COLO829 (cell line): ENCODE measurements at regions not wholly inside any gene's neighbourhood (a gene's known extent, or its start where the extent isn't known, plus 50 kb on each side); places are given as distances from the start of the nearest gene placed in this dataset.

Experiments
- DNase-seq: peaks from one replicate; pipeline ENCODE4 v3.0.0; 2012; ENCODE audit warnings: low spot score

DNA sequence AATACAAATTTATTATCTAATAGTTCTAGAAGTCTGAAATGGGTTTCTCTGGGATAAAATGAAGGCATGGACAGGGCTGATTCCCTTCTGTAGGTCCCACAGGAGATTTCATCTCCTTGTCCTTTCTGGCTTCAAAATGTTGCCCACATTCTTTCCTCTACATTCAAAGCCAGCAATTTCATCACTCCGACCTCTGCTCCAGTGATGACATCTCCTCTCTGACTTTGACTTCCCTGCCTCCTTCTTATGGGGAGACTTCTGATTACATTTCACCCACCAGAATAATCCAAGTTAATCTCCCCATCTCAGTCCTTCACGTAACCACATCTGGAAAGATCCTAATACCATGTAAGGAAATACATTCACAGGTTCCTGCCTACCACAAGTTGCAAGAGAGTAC lies 358.0 kb upstream of the C1orf87 start:
- no peak for DNase-seq

DNA sequence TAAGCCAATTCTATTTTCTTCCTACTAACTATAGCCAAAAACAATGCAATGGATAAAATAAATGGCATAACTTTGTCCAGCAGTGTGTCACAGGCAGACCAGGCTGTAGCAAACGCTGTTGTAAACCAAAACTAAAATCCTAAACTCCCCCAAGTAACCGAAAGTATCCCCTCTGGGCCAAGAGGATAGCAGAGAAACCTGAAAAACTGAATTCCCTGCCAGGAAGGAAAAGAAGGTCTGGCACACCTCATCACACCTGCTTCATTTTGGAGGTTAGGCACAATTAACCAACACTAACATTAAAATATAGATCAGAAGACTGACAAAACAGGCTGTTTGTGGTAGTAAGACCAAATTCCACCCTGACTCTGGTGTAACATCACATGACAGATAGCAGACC lies 356.8 kb upstream of the C1orf87 start:
- no peak for DNase-seq

DNA sequence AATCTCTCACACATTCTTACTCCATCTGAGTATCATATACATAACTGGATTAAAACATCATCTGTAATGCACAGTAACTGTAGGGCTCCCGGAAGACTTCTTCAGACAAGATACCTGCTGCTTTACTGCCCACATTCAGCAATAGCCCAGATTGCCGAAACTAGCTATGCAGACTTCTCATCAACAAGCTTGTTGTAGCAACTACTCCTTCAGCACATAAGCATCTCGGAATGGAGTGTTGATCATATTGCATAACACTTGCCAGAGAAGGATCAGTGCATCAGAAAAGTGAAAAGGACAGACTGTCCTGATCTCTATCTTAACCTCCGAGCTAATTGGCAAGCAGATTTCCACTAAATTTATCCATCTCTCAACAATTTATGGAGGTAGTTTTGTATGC lies 354.6 kb upstream of the C1orf87 start:
- no peak for DNase-seq

DNA sequence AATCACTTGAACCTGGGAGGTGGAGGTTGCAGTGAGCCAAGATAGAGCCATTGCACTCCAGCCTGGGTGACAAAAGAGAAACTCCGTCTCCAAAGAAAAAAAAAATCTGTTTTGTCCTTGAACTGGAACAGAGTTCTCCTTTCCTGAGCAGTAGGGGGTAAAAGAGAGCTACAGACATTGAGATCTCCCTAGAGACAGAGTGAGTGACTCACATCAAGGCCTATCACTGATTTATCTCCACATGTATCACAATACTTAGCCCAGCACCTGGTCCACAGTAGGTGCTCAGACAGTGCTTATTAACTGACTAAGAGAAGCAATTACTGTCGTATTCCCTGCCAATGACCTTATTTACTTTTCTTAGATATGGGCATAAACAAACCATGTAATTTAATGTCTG lies 354.1 kb upstream of the C1orf87 start:
- DNase-seq, result no peak

DNA sequence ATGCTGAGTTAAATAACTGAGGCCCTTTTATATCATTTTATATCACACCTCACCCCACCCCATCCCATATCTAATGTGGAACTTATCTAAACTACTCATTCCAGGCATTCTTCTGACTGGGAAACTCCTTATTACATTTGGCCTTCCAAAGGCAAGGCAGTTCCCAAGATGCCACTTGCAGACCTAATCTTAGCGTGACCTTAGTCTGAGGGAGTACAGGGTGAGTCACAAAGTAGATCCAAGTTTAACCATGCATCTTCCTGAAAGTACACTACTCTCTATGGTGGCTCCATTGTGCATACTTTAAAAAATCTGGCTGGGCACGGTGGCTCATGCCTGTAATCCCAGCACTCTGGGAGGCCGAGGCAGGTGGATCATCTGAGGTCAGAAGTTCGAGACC lies 353.6 kb upstream of the C1orf87 start:
- DNase-seq, result no peak

DNA sequence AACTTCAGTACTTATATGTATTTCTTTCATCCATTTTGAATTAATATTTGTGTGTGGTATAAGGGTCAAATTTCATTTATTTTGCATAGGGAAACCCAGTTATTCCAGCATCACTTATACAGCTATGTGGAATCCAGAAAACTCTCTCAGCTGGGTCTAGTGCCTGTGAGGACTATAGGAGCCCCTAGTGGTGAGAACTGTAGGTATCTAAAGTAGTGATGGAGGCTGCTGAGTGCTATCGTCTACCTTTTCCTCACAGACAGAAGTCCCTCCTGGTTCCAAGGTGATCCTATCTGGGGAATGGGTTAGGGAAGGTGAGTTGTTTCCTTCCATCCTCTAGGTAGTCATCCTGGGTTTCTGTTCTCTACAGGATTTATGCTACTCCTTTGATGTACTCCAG lies 352.0 kb upstream of the C1orf87 start:
- DNase-seq, result peak; percentile 10

DNA sequence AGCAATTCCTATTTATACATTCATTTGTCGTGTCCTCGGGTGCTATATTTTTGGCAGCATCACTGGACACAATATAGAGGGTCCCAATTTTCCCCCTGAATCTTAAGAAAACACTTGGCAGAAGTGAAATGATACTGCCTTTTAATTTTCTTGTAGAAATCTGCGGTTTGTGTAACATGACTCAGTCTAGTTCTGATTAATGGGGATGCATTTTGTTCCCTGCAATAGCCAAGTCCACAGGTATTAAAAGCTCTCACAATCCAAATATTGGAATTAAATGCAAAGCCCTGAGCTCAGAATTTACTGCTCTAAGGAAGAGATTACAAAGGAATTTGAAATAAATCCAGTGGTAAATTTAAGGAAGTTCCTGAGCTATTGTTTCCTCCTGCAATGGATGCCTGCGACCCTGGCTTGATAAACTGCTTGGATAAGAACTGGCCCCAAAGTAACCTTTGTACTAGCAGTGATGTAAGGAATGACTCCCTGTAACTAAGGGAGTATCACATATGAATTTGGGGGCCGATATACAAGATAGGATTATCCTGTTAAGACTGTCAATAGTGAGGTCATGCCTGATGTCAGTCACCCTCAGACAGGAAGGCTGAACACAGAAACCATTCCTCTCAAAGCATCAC lies 349.7 kb upstream of the C1orf87 start:
- no peak for DNase-seq

DNA sequence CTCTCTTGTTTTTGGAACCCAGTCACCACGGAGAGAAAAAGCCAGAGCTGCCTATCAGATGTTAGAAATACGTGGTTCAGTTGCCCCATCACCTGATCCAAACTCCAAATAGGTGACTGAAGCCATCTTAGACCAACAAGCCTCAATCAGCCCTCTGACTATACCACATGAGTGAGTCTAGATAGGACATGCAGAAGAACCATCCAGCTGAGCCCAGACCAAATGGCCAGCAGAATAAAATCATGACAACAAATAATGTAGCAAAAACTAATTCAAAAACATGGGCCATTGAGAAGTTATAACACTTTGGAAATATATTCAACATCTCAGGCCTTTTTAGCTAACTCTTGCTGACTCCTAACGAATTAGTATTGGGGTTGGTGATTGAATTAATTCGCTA lies 348.4 kb upstream of the C1orf87 start:
- no peak for DNase-seq

DNA sequence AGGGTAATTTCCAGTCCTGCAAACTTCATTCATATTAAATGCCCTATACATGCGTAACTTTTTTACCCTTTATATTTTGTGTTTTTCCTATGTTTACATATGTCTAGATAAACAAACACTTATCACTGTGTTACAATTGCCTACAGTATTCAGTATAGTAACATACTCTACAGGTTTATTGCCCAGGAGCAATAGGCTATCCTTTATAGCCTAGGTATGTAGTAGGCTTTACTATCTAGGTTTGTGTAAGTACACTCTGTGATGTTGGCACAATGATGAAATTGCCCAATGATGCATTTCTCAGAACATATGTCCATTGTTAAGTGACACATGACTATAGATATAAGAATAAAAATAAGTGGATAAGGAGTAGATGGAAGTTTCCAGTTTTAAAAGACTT lies 345.5 kb upstream of the C1orf87 start:
- no peak for DNase-seq

DNA sequence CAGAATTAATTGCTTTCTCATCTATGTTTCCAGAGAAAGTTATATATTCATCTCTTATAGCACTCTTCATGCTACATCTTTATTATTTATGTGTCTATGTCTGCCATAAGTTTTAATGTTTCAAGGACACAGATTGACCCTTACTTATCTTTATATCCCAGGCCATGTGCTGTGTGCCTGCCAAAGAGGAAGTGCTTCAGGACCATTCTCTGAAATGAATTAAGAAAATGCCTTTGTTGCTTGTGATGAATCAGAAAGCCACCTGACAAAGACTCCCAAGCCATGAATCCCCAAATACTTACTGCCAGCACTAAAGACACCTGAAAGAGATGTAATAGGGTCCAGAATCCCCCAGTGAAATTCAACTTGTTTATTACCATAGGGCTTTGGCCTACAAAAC lies 342.1 kb upstream of the C1orf87 start:
- no peak for DNase-seq

DNA sequence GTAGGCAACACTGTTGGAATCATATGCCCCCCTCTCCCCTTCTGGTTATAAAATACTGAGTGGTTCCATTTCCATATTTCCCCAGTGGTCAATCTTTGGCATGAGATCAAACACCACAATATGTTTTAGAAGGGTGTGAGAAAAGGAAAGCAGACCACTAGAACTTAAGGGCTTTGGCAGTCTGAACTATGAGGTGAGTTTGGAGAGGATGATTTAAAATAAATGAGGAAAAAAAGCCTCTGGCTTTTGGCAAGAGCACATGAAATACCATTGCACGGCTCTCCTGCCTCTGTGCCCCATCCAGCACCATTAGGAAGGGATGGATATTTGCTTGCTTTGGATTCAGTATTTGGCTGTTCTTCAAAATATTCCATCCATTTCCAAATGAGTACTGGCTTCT lies 339.5 kb upstream of the C1orf87 start:
- DNase-seq, result no peak

DNA sequence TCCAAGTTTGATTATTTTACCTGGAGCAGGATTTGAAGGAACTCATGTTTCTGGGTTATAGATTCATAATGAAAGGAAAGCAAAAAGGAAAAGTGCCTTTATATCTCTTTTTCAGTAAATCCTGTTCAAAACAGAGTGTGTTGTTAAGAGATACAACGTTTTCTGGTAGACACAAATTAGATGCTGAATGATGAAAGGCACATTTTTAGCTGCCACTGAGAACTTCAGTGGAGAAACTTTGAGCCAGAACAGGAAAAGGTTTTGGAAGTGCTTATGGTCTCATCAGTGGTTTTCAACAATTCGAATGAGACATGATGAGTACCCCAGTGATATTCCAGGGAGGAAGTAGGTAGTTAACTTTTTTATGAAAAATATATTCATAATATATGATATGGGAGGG lies 338.0 kb upstream of the C1orf87 start:
- DNase-seq, result no peak

DNA sequence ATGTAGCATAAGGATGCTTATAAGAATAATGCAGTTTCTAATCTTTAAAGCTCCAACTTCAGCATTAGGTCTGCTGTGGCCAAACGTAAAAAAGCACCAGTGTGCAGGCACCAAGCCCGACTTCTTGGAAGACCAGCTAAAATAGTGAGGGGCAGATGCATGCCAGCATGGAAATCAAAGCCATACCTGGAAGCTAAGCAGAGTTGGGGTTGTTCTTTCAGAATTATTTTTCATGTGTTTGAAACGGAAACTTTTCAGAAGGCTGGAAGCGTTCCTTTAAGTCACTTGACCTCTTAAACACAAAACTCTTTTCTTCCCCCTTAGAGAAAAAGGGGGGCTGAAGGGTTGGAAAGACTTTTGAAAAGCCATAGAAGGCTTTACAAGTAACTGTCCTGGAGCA lies 329.2 kb upstream of the C1orf87 start:
- peak; percentile 30 for DNase-seq

DNA sequence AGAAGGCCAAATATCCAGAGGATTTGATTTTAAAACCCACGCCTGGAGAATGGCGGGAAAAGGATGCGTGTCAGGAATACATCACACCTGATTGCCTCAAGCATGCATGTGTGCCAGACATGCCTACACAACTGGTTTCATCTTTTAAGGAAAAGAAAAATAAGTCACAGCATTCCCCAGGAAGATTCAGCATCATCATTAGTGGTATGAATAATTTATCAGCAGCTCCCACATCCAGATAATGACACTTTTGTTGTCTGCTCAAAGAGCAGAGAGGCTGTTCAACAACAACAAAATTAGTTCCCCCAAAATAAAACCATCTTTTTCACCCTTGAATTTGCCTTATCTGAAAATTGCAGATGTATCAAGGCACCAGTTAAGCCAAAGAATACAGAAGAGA lies 328.6 kb upstream of the C1orf87 start:
- peak; percentile 21 for DNase-seq

DNA sequence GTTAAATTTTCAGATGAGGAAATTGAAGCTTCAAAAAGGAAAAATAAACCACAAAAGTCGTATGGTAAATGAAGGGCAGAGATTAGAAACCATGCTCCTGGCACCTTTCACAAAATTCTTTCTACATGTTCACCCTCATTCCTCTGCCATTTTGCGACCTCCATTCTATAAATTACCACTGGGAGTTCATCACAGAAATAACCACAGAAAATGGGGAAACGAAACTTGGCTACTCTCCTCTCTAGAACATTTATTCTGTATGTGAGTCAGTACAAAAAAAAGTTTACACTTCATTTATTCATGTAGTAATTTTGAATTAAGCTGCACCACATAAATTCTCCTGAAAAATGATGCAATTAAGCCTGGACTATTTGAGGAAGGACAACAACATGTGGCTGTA lies 320.9 kb upstream of the C1orf87 start:
- DNase-seq, result no peak

DNA sequence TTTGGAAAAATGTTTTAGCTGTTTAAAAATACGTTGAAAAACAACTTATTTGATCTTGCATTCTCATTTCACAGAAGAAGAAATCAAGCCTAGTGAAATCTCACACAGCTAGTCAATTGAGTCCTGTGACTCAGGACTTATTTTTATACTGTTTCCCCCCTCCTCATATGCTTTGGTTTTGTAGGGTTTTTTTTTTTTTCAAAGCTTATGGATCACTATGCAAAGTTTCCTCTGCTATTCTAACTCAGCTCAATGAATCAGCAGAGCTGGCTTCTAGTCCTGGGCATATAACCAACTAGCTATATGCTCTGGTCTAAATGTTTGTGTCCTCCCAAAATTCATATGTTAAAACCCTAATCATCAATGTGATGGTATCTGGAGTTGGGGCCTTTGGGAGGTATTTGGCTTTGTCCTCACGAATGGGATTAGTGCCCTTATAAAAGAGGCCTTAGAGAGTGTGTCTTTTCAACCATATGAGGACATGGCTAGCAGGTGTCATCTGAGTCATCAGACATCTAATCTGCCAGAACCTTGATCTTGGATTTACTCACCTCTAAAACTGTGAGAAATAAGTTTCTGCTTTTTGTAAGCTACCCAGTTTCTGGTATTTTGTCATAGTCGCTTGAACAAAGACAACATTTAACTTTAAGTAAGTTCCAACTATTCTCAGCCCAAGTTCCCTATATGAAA lies 317.2 kb upstream of the C1orf87 start:
- no peak for DNase-seq

DNA sequence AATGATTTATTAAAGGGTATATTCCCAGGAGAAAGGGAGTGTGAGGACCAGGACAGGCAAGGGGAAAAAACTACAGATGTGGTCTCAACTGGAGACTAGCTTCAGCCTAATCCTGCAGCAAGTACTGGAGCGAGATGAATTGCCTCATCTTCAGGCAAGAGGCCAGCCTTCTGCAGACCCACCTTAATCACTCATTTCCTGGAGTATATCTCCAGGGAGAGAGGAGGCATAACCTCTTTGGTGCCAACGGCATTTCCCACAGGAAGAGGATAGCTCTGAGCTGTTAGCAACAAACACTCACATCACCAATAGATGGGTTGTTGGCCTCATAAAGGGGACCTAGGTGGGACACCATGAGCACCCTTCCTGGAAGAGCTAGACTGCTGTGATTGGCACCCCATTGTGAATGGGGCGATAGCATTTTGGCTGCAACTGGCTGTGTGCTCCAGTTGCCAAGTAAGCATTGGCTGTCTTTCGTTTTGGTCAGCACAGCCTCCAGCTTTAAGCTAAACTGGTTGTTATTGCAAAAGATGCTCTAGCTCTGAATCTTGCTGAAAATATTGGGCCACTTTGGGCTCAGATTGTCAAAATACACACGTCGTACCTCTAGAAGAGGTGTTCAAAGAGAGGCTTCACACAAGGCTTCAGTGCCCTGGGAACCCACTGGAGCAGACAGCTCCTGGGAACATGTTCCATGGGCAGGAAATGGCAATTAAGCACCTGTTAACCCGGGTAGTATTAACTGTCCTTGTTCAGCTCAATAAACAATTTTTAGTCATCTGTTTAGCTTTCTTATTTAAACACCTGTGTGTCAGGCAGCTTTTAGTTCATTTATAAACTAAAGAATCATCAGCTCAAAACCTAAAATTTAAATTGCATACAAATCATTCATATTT lies 314.8 kb upstream of the C1orf87 start:
- DNase-seq, result no peak

DNA sequence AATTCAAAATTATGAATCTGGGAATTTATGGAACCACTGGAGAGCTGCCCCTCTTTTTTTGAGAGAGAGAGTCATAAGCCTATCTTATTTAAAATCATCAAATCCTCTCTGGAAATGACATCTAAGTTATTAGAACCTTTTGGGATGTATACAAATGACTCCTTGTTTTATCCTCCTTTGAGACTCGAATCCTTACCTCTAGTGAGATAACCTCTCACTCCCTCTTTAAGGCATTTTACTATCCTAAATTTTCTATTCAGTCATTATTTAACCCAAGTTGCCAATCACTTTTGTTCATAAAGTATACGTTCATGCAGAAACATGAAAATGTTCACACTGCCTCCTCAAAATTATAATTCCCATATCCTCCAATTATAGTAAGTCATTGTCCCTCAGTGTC lies 313.6 kb upstream of the C1orf87 start:
- DNase-seq, result no peak

DNA sequence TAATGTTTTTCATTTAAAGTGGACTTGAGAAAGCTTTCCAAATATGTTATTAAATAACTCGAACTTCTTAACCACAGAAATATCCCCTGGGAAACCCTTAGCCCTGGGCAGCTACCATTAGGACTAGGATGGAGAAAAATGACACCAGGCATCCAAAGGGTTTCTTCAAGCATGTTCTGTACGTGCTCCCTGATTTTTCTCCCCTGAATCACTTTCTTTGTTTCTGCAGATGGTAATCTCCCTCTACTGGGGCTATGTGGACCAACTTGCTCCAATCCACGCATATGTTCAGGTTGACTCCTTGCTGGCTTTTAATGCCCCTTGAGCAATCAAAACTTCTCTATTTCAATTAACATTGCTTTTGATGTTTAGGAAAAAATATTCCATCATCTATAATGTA lies 312.7 kb upstream of the C1orf87 start:
- no peak for DNase-seq

DNA sequence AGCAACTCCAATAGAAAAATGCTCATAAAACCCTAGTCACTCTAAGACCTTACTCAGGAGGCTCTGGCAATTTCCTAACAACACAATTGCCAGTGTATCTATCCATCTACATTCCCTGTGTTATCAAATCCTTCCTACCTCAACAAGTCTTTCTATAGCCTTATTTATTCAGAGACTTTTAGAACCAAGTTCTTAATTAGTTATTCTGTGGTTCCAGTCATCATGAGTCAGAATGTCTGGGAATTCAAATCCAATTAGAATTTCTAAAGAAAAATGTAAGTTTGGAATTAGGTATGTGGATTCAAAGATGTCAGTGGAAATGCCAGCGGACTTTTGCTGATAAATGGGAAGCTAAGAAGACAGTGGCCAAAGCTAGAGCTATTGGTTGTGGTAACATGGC lies 302.6 kb upstream of the C1orf87 start:
- DNase-seq, result peak; percentile 8

DNA sequence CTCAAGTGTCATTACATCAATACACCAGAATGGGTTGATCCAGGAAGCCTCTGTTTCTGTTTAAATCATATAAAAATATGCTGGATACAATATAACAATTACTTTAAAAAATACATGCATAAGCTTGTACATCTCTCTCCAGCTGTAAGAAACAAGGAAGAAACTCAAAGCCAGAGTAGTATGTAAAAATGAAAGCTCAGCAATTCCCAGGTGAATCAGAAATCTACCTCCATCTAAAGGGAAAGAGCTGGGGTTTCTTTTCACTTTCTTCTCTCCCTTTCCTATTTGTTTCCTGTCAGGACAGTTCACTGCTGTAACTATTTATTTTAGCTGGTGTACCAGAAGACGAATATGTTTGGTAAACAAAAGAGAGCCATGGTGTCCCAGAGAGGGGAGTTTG lies 301.0 kb upstream of the C1orf87 start:
- no peak for DNase-seq

DNA sequence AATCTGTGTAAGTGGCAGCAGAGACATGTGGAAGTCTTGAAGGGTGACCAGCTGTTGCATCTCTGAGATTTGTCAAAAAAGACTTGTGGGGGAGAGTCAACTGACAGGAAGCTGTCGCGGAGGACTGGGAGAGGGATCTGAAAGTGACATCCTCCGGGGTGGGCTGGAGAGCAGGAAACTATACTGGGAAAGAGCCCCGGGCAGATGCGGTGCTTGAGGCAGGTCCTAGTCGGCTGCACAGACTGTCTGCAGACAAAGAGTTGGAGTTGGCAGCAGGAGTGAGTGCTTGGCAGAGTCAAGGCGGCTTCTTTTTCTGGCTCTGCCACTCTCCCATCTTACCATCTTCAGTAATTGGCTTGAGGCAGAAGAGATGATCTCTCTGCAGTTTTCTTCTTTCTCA lies 294.0 kb upstream of the C1orf87 start:
- DNase-seq, result no peak

DNA sequence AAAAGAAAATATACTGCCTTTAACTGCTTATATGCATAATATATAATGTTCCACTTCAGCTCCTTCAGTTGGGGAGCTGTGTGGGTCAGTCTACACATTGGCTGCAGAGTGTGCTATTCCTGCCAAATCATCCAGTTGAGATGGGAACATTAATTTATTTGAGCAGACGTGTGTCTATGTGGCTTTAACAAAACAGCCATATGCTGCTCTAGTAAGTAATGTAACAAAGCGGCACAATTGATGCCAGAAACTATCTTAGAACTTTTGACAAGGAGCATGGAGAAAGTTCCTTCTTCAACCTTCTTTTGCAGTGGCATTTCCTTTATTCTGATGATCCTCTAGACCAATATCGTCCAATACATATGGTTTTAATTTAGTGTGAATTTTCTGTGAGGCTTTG lies 285.9 kb upstream of the C1orf87 start:
- no peak for DNase-seq
